ENCODE measurements at regions not wholly inside any gene's neighbourhood (a gene's known extent, or its start where the extent isn't known, plus 50 kb on each side); places are given as distances from the start of the nearest gene placed in this dataset.

DNA sequence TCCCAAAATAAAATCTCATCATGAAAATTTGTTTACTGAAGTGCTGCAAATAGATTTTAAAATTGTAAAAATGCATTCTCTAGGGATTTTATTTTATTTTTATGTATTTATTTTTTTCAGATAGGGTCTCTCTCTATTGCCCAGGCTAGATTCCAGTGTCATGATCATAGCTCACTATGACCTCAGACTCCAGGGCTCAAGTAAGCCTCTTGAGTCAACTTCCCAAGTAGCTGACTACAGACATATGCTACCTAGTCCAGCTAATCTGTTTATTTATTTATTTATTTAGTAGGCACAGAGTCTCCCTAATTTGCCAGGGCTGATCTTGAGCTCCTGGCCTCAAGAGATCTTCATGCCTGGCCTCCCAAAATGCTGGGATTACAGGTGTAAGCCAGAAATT lies 317.7 kb upstream of the ANXA10 start:
- Mint-ChIP-seq H3K4me3 (no peak overlapping the region), H3K9me3 (peaks cover 7% of the 10 kb centered on the region), H3K27ac (no peak overlapping the region), H3K27me3 (ENCODE audit: low read depth) (no peaks in the 10 kb centered on the region), H3K4me1 (no peaks in the 10 kb centered on the region), H3K36me3 (no peaks in the 10 kb centered on the region)
- DNase-seq (ENCODE audit: low spot score) (no peak), ATAC-seq (no peak)
- TF ChIP-seq, protein P1, sequence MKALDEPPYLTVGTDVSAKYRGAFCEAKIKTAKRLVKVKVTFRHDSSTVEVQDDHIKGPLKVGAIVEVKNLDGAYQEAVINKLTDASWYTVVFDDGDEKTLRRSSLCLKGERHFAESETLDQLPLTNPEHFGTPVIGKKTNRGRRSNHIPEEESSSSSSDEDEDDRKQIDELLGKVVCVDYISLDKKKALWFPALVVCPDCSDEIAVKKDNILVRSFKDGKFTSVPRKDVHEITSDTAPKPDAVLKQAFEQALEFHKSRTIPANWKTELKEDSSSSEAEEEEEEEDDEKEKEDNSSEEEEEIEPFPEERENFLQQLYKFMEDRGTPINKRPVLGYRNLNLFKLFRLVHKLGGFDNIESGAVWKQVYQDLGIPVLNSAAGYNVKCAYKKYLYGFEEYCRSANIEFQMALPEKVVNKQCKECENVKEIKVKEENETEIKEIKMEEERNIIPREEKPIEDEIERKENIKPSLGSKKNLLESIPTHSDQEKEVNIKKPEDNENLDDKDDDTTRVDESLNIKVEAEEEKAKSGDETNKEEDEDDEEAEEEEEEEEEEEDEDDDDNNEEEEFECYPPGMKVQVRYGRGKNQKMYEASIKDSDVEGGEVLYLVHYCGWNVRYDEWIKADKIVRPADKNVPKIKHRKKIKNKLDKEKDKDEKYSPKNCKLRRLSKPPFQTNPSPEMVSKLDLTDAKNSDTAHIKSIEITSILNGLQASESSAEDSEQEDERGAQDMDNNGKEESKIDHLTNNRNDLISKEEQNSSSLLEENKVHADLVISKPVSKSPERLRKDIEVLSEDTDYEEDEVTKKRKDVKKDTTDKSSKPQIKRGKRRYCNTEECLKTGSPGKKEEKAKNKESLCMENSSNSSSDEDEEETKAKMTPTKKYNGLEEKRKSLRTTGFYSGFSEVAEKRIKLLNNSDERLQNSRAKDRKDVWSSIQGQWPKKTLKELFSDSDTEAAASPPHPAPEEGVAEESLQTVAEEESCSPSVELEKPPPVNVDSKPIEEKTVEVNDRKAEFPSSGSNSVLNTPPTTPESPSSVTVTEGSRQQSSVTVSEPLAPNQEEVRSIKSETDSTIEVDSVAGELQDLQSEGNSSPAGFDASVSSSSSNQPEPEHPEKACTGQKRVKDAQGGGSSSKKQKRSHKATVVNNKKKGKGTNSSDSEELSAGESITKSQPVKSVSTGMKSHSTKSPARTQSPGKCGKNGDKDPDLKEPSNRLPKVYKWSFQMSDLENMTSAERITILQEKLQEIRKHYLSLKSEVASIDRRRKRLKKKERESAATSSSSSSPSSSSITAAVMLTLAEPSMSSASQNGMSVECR (CRISPR knock-in tag; IDR thresholded peaks at IDR 0.05; ENCODE audit: borderline replicate concordance): no peak
- TF ChIP-seq E2F5 (CRISPR knock-in tag; IDR thresholded peaks at IDR 0.05) (no peak), OVOL2 (CRISPR knock-in tag; IDR thresholded peaks at IDR 0.05; ENCODE audit: borderline replicate concordance) (no peak), ETV6 (CRISPR knock-in tag; IDR thresholded peaks at IDR 0.05) (no peak), ZNF532 (CRISPR knock-in tag; IDR thresholded peaks at IDR 0.05; ENCODE audit: borderline replicate concordance) (no peak), ZNF425 (CRISPR knock-in tag; conservative IDR thresholded peaks at IDR 0.05) (no peak), EMX1 (CRISPR knock-in tag; IDR thresholded peaks at IDR 0.05) (no peak), USF1 (CRISPR knock-in tag; IDR thresholded peaks at IDR 0.05) (no peak), ELF4 (CRISPR knock-in tag; IDR thresholded peaks at IDR 0.05; ENCODE audit: low read depth) (no peak), ZNF232 (CRISPR knock-in tag; IDR thresholded peaks at IDR 0.05) (no peak), SP1 (CRISPR knock-in tag; conservative IDR thresholded peaks at IDR 0.05) (no peak), ZNF416 (CRISPR knock-in tag; IDR thresholded peaks at IDR 0.05) (no peak), IRF2 (CRISPR knock-in tag; IDR thresholded peaks at IDR 0.05; ENCODE audit: borderline replicate concordance, low read depth) (no peak), TP53 (CRISPR knock-in tag; IDR thresholded peaks at IDR 0.05) (no peak)
- TF ChIP-seq, protein P2, sequence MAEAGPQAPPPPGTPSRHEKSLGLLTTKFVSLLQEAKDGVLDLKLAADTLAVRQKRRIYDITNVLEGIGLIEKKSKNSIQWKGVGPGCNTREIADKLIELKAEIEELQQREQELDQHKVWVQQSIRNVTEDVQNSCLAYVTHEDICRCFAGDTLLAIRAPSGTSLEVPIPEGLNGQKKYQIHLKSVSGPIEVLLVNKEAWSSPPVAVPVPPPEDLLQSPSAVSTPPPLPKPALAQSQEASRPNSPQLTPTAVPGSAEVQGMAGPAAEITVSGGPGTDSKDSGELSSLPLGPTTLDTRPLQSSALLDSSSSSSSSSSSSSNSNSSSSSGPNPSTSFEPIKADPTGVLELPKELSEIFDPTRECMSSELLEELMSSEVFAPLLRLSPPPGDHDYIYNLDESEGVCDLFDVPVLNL (CRISPR knock-in tag; IDR thresholded peaks at IDR 0.05; ENCODE audit: borderline replicate concordance, low read depth): no peak
- ChIA-PET POLR2A (no interaction called here), CTCF (no interaction called here)
